Stimulated activated naive CD8-positive, alpha-beta T cell treated with anti-CD3 and anti-CD28 coated beads, Interleukin-15, Interleukin-2, amounts not matched to agents 100 U/mL and 50 U/mL, for 24 hours (primary cell): ENCODE measurements at regions not wholly inside any gene's neighbourhood (a gene's known extent, or its start where the extent isn't known, plus 50 kb on each side); places are given as distances from the start of the nearest gene placed in this dataset.

Experiments
- ATAC-seq: fragments of 150-1000 bp; cut with Tn5 transposase; one replicate; pipeline ENCODE4 v1.10.0; 2021
- DNase-seq: peaks from one replicate; pipeline ENCODE4 v3.0.0; 2021

GRCh38 chr21:41565550-41565949 lies 57.6 kb upstream of the TMPRSS2 start:
- ATAC-seq, result no peak
- no peak for DNase-seq

- DNase-seq, result no peak
- no peak for ATAC-seq
Observed at GRCh38 chr21:41564871-41565274, 56.9 kb upstream of the TMPRSS2 start.

GRCh38 chr21:41562101-41563000 lies 54.4 kb upstream of the TMPRSS2 start:
- ATAC-seq (no peak), DNase-seq (no peak)

- ATAC-seq, result no peak
- DNase-seq, result no peak
Observed at GRCh38 chr21:41561701-41562100, 53.7 kb upstream of the TMPRSS2 start.

- DNase-seq (no peak), ATAC-seq (no peak)
Observed at GRCh38 chr21:41560661-41561158, 52.8 kb upstream of the TMPRSS2 start.

- ATAC-seq (peak; percentile 64), DNase-seq (no peak)
Observed at GRCh38 chr21:41559658-41560631, 52.0 kb upstream of the TMPRSS2 start.

GRCh38 chr21:41558842-41559241 lies 50.9 kb upstream of the TMPRSS2 start:
- DNase-seq (no peak), ATAC-seq (no peak)

- ATAC-seq (no peak), DNase-seq (no peak)
Observed at GRCh38 chr21:41557884-41558283, 49.9 kb upstream of the TMPRSS2 start.
